Neutrophil (primary cell): ENCODE measurements at regions not wholly inside any gene's neighbourhood (a gene's known extent, or its start where the extent isn't known, plus 50 kb on each side); places are given as distances from the start of the nearest gene placed in this dataset.

ENCODE experiments used
- H3K27ac ChIP-seq: fragments of 200-600 bp; sonication (generic); 2 replicates; pipeline ENCODE4 v1.5.1; 2016; ENCODE audit warnings: mild to moderate bottlenecking, moderate library complexity
- H3K27me3 ChIP-seq: fragments of 200-600 bp; sonication (generic); 2 replicates; pipeline ENCODE4 v1.6.0; 2016; ENCODE audit warnings: mild to moderate bottlenecking
- H3K36me3 ChIP-seq: fragments of 200-600 bp; sonication (generic); 2 replicates; pipeline ENCODE4 v1.5.1; 2017
- H3K4me1 ChIP-seq, 2 experiments: fragments of 200-600 bp in 1 of 2; sonication (generic) in 1 of 2; 1 replicate in 1 of 2; 2 replicates in 1 of 2; pipeline versions ENCODE4 v1.5.1 to v1.6.1; 2013 to 2016; ENCODE audit warnings: low read depth in 1 of 2, low read length in 1 of 2, mild to moderate bottlenecking in 1 of 2, moderate library complexity in 1 of 2; ENCODE audit not compliant: control insufficient read depth in 1 of 2, insufficient read depth in 1 of 2
- H3K4me3 ChIP-seq, 2 experiments: fragments of 200-600 bp in 1 of 2; sonication (generic) in 1 of 2; 1 replicate in 1 of 2; 2 replicates in 1 of 2; pipeline ENCODE4 v1.5.1; 2013 to 2016; ENCODE audit warnings: low read depth in 1 of 2, low read length in 1 of 2, mild to moderate bottlenecking in 1 of 2, moderate library complexity in 1 of 2
- H3K9me3 ChIP-seq: fragments of 200-600 bp; sonication (generic); 2 replicates; pipeline ENCODE4 v1.5.1; 2016
- CTCF ChIP-seq: fragments of 200-600 bp; sonication (generic); IDR thresholded peaks from 2 replicates; pipeline ENCODE4 v1.5.1; 2016; ENCODE audit warnings: antibody characterized with exemption

DNA sequence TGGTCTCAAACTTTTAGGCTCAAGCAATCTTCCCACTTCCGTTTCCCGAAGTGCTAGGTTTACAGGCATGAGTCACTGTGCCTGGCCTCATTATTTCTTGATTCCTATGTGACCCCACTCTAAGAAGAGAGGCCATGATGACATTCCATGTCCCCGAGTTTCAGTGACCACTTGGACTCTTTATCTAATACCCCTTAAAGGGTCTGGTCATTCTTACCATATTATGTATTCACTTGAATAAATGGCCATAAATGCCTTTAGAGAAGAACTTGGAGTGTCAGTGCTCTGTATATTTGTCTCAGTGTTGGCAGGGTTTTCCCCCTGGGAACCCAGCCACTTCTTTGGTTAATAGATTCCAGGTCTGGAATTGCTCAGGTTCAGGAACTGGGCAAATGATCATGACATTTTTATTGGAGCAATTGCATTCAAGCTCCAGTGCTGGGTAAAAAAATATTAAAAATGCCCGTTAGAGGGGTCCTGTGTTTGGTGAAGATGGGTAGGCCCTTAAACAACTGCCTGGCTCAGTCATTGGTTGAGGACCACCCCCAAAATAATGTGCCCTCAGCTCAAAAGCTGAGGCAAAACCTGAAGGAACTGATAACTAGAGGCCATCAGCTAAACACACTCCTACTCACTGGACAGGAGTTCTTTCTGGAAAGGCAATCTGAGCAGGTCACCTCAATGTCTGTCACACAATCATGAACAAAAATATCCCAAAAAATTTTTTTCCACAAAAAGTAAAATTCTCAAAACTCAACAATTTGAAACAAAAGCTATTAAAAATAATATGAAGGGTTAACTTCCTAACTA lies 186.6 kb upstream of the ZNF608 start:
- no peaks in the 10 kb centered on the region for H3K9me3 ChIP-seq
- no peaks in the 10 kb centered on the region for H3K4me1 ChIP-seq
- H3K4me3 ChIP-seq = no peak overlapping the region
- no peaks in the 10 kb centered on the region for H3K27me3 ChIP-seq
- TF ChIP-seq CTCF = no peak
- no peak overlapping the region for H3K27ac ChIP-seq
- no peaks in the 10 kb centered on the region for H3K36me3 ChIP-seq

- Histone ChIP-seq H3K4me1 (no peaks in the 10 kb centered on the region), H3K36me3 (no peaks in the 10 kb centered on the region), H3K27ac (no peak overlapping the region), H3K27me3 (no peaks in the 10 kb centered on the region), H3K4me3 (no peak overlapping the region), H3K9me3 (no peaks in the 10 kb centered on the region)
- TF ChIP-seq CTCF = no peak
Measured at GRCh38 chr5:124935065-124935464, 188.6 kb upstream of the ZNF608 start.

DNA sequence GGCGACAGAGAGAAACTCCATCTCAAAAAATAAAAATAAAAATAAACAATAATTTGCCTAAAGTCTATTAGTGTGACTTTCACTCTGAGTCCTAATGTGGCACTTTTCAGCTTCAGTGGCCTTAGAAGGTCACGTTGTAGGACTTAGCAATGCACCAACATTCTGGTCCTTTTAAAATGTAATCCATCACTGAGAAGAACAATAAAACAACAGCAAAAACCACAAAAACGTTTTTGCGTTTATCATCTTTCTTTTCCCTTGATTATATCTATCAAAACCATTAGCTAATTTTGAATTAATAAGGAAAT lies 190.1 kb upstream of the ZNF608 start:
- TF ChIP-seq CTCF = no peak
- H3K4me1 ChIP-seq = no peaks in the 10 kb centered on the region
- no peaks in the 10 kb centered on the region for H3K36me3 ChIP-seq
- no peak overlapping the region for H3K4me3 ChIP-seq
- H3K9me3 ChIP-seq = no peaks in the 10 kb centered on the region
- no peak overlapping the region for H3K27ac ChIP-seq
- H3K27me3 ChIP-seq = no peaks in the 10 kb centered on the region

GRCh38 chr5:124941051-124942049 lies 194.9 kb upstream of the ZNF608 start:
- H3K4me1 ChIP-seq = no peaks in the 10 kb centered on the region
- no peak overlapping the region for H3K4me3 ChIP-seq
- TF ChIP-seq CTCF = no peak
- no peaks in the 10 kb centered on the region for H3K27me3 ChIP-seq
- H3K36me3 ChIP-seq = no peaks in the 10 kb centered on the region
- no peaks in the 10 kb centered on the region for H3K9me3 ChIP-seq
- H3K27ac ChIP-seq = no peak overlapping the region

DNA sequence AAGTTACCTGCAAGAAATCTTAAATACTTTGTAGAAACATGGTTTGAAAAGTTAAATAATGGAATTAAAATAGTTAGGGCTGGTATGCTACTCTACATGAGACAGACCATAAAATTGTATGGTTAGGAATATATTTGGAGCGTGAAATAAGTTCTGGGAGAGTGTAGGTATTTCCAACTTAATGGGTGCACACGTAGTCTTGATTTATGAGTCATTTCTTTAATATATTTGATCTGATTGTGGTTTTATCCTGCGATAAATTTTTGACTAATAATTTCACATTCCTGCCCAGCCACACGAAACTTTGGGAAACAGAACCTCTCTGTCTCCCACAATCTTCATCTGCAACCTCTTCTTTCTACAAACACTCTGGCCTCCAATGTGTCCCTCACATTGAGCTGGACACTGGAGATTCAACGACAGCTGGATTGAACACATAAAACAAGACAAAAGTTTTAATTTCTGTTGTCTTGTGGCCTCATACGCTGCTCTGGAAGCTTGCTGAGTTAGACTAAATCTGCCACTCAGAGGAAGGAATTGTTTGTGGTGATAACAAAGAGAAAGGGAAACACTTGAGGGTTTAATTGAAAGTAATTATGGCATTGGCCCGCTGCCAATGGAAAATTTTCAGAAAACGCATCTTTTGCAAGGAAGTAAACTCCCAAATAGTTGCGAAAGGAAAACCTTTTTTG lies 201.8 kb upstream of the ZNF608 start:
- no peaks in the 10 kb centered on the region for H3K4me1 ChIP-seq
- H3K9me3 ChIP-seq = no peaks in the 10 kb centered on the region
- H3K36me3 ChIP-seq = no peaks in the 10 kb centered on the region
- no peak overlapping the region for H3K27ac ChIP-seq
- no peak overlapping the region for H3K4me3 ChIP-seq
- no peaks in the 10 kb centered on the region for H3K27me3 ChIP-seq
- no peak for TF ChIP-seq CTCF
